ENCODE measurements at regions not wholly inside any gene's neighbourhood (a gene's known extent, or its start where the extent isn't known, plus 50 kb on each side); places are given as distances from the start of the nearest gene placed in this dataset.

- Mint-ChIP-seq H3K9me3 (no peaks in the 10 kb centered on the region), H3K36me3 (no peaks in the 10 kb centered on the region), H3K4me3 (no peak overlapping the region), H3K4me1 (no peaks in the 10 kb centered on the region), H3K27ac (no peak overlapping the region), H3K27me3 (peaks cover 0 to 23% of the 10 kb centered on the region in 2 donors)
- no peaks in the 10 kb centered on the region for H3K9me3 ChIP-seq (ENCODE audit: control insufficient read depth in 1 of 2, low read length in 2 of 2)
- no peaks in the 10 kb centered on the region for H3K4me1 ChIP-seq (ENCODE audit: insufficient read depth, low read length)
- intact Hi-C loops (cut with micrococcal nuclease): no loop called here
- ChIA-PET POLR2A (ENCODE audit: partially characterized antibody) (no interaction called here), CTCF (ENCODE audit: partially characterized antibody) (no interaction called here)
- no peaks in the 10 kb centered on the region for H3K27me3 ChIP-seq (ENCODE audit: insufficient read depth, low read length)
- DNase-seq: no peak
- no peak overlapping the region for H3K27ac ChIP-seq (ENCODE audit: low read depth, low read length)
- no peaks in the 10 kb centered on the region for H3K36me3 ChIP-seq (ENCODE audit: insufficient read depth, low read length)
- H3K4me3 ChIP-seq (ENCODE audit: low read length in 2 of 2): no peak overlapping the region
These were observed 132.3 kb downstream of the FCRL5 start for GRCh38 chr1:157419845-157420542.

GRCh38 chr1:157418659-157419058 lies 133.7 kb downstream of the FCRL5 start:
- Mint-ChIP-seq H3K4me1 (no peaks in the 10 kb centered on the region), H3K36me3 (no peaks in the 10 kb centered on the region), H3K27me3 (peaks cover 0 to 25% of the 10 kb centered on the region in 2 donors), H3K27ac (no peak overlapping the region), H3K9me3 (no peaks in the 10 kb centered on the region), H3K4me3 (no peak overlapping the region)
- intact Hi-C loops (cut with micrococcal nuclease): no loop called here
- POLR2A ChIA-PET (ENCODE audit: partially characterized antibody): no interaction called here
- H3K36me3 ChIP-seq (ENCODE audit: insufficient read depth, low read length): no peaks in the 10 kb centered on the region
- H3K4me3 ChIP-seq (ENCODE audit: low read length in 2 of 2): no peak overlapping the region
- H3K4me1 ChIP-seq (ENCODE audit: insufficient read depth, low read length): no peaks in the 10 kb centered on the region
- DNase-seq: no peak
- CTCF ChIA-PET (ENCODE audit: partially characterized antibody): no interaction called here
- H3K9me3 ChIP-seq (ENCODE audit: control insufficient read depth in 1 of 2, low read length in 2 of 2): no peaks in the 10 kb centered on the region
- H3K27me3 ChIP-seq (ENCODE audit: insufficient read depth, low read length): no peaks in the 10 kb centered on the region
- no peak overlapping the region for H3K27ac ChIP-seq (ENCODE audit: low read depth, low read length)

- Mint-ChIP-seq H3K9me3 (no peaks in the 10 kb centered on the region), H3K4me3 (no peak overlapping the region), H3K4me1 (no peaks in the 10 kb centered on the region), H3K27ac (no peak overlapping the region), H3K27me3 (peaks cover 0 to 25% of the 10 kb centered on the region in 2 donors), H3K36me3 (no peaks in the 10 kb centered on the region)
- H3K4me3 ChIP-seq (ENCODE audit: low read length in 2 of 2): no peak overlapping the region
- no peaks in the 10 kb centered on the region for H3K36me3 ChIP-seq (ENCODE audit: insufficient read depth, low read length)
- no peaks in the 10 kb centered on the region for H3K9me3 ChIP-seq (ENCODE audit: control insufficient read depth in 1 of 2, low read length in 2 of 2)
- intact Hi-C loops (cut with micrococcal nuclease): no loop called here
- no peaks in the 10 kb centered on the region for H3K4me1 ChIP-seq (ENCODE audit: insufficient read depth, low read length)
- ChIA-PET POLR2A (ENCODE audit: partially characterized antibody) (no interaction called here), CTCF (ENCODE audit: partially characterized antibody) (no interaction called here)
- no peak overlapping the region for H3K27ac ChIP-seq (ENCODE audit: low read depth, low read length)
- DNase-seq: no peak
- no peaks in the 10 kb centered on the region for H3K27me3 ChIP-seq (ENCODE audit: insufficient read depth, low read length)
These were observed 134.1 kb downstream of the FCRL5 start for GRCh38 chr1:157418231-157418630.

GRCh38 chr1:157415661-157416060 lies 136.7 kb downstream of the FCRL5 start:
- DNase-seq: no peak
- ChIA-PET CTCF (ENCODE audit: partially characterized antibody) (no interaction called here), POLR2A (ENCODE audit: partially characterized antibody) (no interaction called here)
- intact Hi-C loops (cut with micrococcal nuclease): no loop called here
- Histone ChIP-seq H3K4me1 (ENCODE audit: insufficient read depth, low read length) (no peaks in the 10 kb centered on the region), H3K27ac (ENCODE audit: low read depth, low read length) (no peak overlapping the region), H3K4me3 (ENCODE audit: low read length in 2 of 2) (no peak overlapping the region), H3K36me3 (ENCODE audit: insufficient read depth, low read length) (no peaks in the 10 kb centered on the region), H3K9me3 (ENCODE audit: control insufficient read depth in 1 of 2, low read length in 2 of 2) (no peaks in the 10 kb centered on the region), H3K27me3 (ENCODE audit: insufficient read depth, low read length) (no peaks in the 10 kb centered on the region)
- Mint-ChIP-seq H3K4me3 (no peak overlapping the region), H3K27ac (no peak overlapping the region), H3K4me1 (no peaks in the 10 kb centered on the region), H3K36me3 (no peaks in the 10 kb centered on the region), H3K27me3 (peaks cover 0 to 25% of the 10 kb centered on the region in 2 donors), H3K9me3 (no peaks in the 10 kb centered on the region)

GRCh38 chr1:157412308-157412707 lies 140.0 kb downstream of the FCRL5 start:
- H3K27ac Mint-ChIP-seq: no peak overlapping the region
- H3K36me3 Mint-ChIP-seq: no peaks in the 10 kb centered on the region
- Histone ChIP-seq H3K36me3 (ENCODE audit: insufficient read depth, low read length) (no peaks in the 10 kb centered on the region), H3K4me1 (ENCODE audit: insufficient read depth, low read length) (no peaks in the 10 kb centered on the region), H3K9me3 (ENCODE audit: control insufficient read depth in 1 of 2, low read length in 2 of 2) (no peaks in the 10 kb centered on the region), H3K27me3 (ENCODE audit: insufficient read depth, low read length) (no peaks in the 10 kb centered on the region), H3K27ac (ENCODE audit: low read depth, low read length) (no peak overlapping the region), H3K4me3 (ENCODE audit: low read length in 2 of 2) (no peak overlapping the region)
- H3K4me1 Mint-ChIP-seq: no peaks in the 10 kb centered on the region
- POLR2A ChIA-PET (ENCODE audit: partially characterized antibody): no interaction called here
- DNase-seq: no peak
- H3K4me3 Mint-ChIP-seq: no peak overlapping the region
- intact Hi-C loops (cut with micrococcal nuclease): no loop called here
- CTCF ChIA-PET (ENCODE audit: partially characterized antibody): interaction anchor here (0.8 kb wide), 1 partner anchor 27 kb away, joined by 3 read pairs; no protein-coding TSS in a partner anchor
- H3K9me3 Mint-ChIP-seq: no peaks in the 10 kb centered on the region
- H3K27me3 Mint-ChIP-seq: peaks cover 1 to 23% of the 10 kb centered on the region in 2 donors

GRCh38 chr1:157411769-157412168 lies 140.5 kb downstream of the FCRL5 start:
- intact Hi-C loops (cut with micrococcal nuclease): no loop called here
- Histone ChIP-seq H3K27ac (ENCODE audit: low read depth, low read length) (no peak overlapping the region), H3K4me3 (ENCODE audit: low read length in 2 of 2) (no peak overlapping the region), H3K36me3 (ENCODE audit: insufficient read depth, low read length) (no peaks in the 10 kb centered on the region), H3K27me3 (ENCODE audit: insufficient read depth, low read length) (no peaks in the 10 kb centered on the region), H3K9me3 (ENCODE audit: control insufficient read depth in 1 of 2, low read length in 2 of 2) (no peaks in the 10 kb centered on the region), H3K4me1 (ENCODE audit: insufficient read depth, low read length) (no peaks in the 10 kb centered on the region)
- H3K4me3 Mint-ChIP-seq: no peak overlapping the region
- no peaks in the 10 kb centered on the region for H3K9me3 Mint-ChIP-seq
- ChIA-PET CTCF (ENCODE audit: partially characterized antibody) (interaction anchor here (0.8 kb wide), 1 partner anchor 28 kb away, joined by 3 read pairs; no protein-coding TSS in a partner anchor), POLR2A (ENCODE audit: partially characterized antibody) (no interaction called here)
- no peaks in the 10 kb centered on the region for H3K36me3 Mint-ChIP-seq
- H3K4me1 Mint-ChIP-seq: no peaks in the 10 kb centered on the region
- DNase-seq: no peak
- peaks cover 1 to 21% of the 10 kb centered on the region in 2 donors for H3K27me3 Mint-ChIP-seq
- no peak overlapping the region for H3K27ac Mint-ChIP-seq

GRCh38 chr1:157411064-157411463 lies 141.3 kb downstream of the FCRL5 start:
- no peak overlapping the region for H3K27ac Mint-ChIP-seq
- Histone ChIP-seq H3K4me3 (ENCODE audit: low read length in 2 of 2) (no peak overlapping the region), H3K9me3 (ENCODE audit: control insufficient read depth in 1 of 2, low read length in 2 of 2) (no peaks in the 10 kb centered on the region), H3K27ac (ENCODE audit: low read depth, low read length) (no peak overlapping the region), H3K4me1 (ENCODE audit: insufficient read depth, low read length) (no peaks in the 10 kb centered on the region), H3K36me3 (ENCODE audit: insufficient read depth, low read length) (no peaks in the 10 kb centered on the region), H3K27me3 (ENCODE audit: insufficient read depth, low read length) (no peaks in the 10 kb centered on the region)
- no peaks in the 10 kb centered on the region for H3K9me3 Mint-ChIP-seq
- H3K27me3 Mint-ChIP-seq: peaks cover 1 to 15% of the 10 kb centered on the region in 2 donors
- POLR2A ChIA-PET (ENCODE audit: partially characterized antibody): no interaction called here
- H3K4me1 Mint-ChIP-seq: no peaks in the 10 kb centered on the region
- no peak overlapping the region for H3K4me3 Mint-ChIP-seq
- intact Hi-C loops (cut with micrococcal nuclease): no loop called here
- no peaks in the 10 kb centered on the region for H3K36me3 Mint-ChIP-seq
- CTCF ChIA-PET (ENCODE audit: partially characterized antibody): no interaction called here
- DNase-seq: no peak

GRCh38 chr1:157410457-157410856 lies 141.9 kb downstream of the FCRL5 start:
- Mint-ChIP-seq H3K27me3 (peaks cover 1 to 9% of the 10 kb centered on the region in 2 donors), H3K9me3 (no peaks in the 10 kb centered on the region), H3K36me3 (no peaks in the 10 kb centered on the region), H3K27ac (no peak overlapping the region), H3K4me3 (no peak overlapping the region), H3K4me1 (no peaks in the 10 kb centered on the region)
- H3K36me3 ChIP-seq (ENCODE audit: insufficient read depth, low read length): no peaks in the 10 kb centered on the region
- no peak overlapping the region for H3K27ac ChIP-seq (ENCODE audit: low read depth, low read length)
- H3K27me3 ChIP-seq (ENCODE audit: insufficient read depth, low read length): no peaks in the 10 kb centered on the region
- no peak overlapping the region for H3K4me3 ChIP-seq (ENCODE audit: low read length in 2 of 2)
- no peak for DNase-seq
- H3K9me3 ChIP-seq (ENCODE audit: control insufficient read depth in 1 of 2, low read length in 2 of 2): no peaks in the 10 kb centered on the region
- H3K4me1 ChIP-seq (ENCODE audit: insufficient read depth, low read length): no peaks in the 10 kb centered on the region
- ChIA-PET CTCF (ENCODE audit: partially characterized antibody) (no interaction called here), POLR2A (ENCODE audit: partially characterized antibody) (no interaction called here)
- intact Hi-C loops (cut with micrococcal nuclease): no loop called here

All from CD4-positive, alpha-beta memory T cell (primary cell).